Parathyroid adenoma (tissue), 2 donors: ENCODE measurements at regions not wholly inside any gene's neighbourhood (a gene's known extent, or its start where the extent isn't known, plus 50 kb on each side); places are given as distances from the start of the nearest gene placed in this dataset.

Experiments
- H2AFZ ChIP-seq: fragments of 300-600 bp; sonication (generic); one replicate; pipeline ENCODE4 v1.7.0; 2017; ENCODE audit warnings: antibody characterized with exemption, mild to moderate bottlenecking
- H3K27ac ChIP-seq: fragments of 300-600 bp; sonication (generic); one replicate; pipeline ENCODE4 v1.7.0; 2017
- H3K27me3 ChIP-seq: fragments of 300-600 bp; sonication (generic); one replicate; pipeline ENCODE4 v1.7.0; 2017; ENCODE audit warnings: low read length; ENCODE audit not compliant: control insufficient read depth, insufficient read depth
- H3K36me3 ChIP-seq: fragments of 300-600 bp; sonication (generic); one replicate; pipeline ENCODE4 v1.7.0; 2017; ENCODE audit warnings: low read length; ENCODE audit not compliant: control insufficient read depth, insufficient read depth
- H3K4me1 ChIP-seq: fragments of 300-600 bp; sonication (generic); one replicate; pipeline ENCODE4 v1.7.0; 2017; ENCODE audit warnings: control low read depth
- H3K4me2 ChIP-seq: fragments of 300-600 bp; sonication (generic); one replicate; pipeline ENCODE4 v1.7.0; 2017; ENCODE audit warnings: low read length
- H3K4me3 ChIP-seq: fragments of 300-600 bp; sonication (generic); one replicate; pipeline ENCODE4 v1.7.0; 2017; ENCODE audit warnings: low read depth, low read length
- H3K79me2 ChIP-seq: fragments of 300-600 bp; sonication (generic); one replicate; pipeline ENCODE4 v1.7.0; 2017; ENCODE audit warnings: control low read depth
- H3K9ac ChIP-seq: fragments of 300-600 bp; sonication (generic); one replicate; pipeline ENCODE4 v1.7.0; 2017; ENCODE audit warnings: mild to moderate bottlenecking
- H3K9me3 ChIP-seq: fragments of 300-600 bp; sonication (generic); one replicate; pipeline ENCODE4 v1.7.0; 2017; ENCODE audit warnings: low read length; ENCODE audit not compliant: control insufficient read depth
- CTCF ChIP-seq: fragments of 300-600 bp; sonication (generic); IDR thresholded peaks from one replicate; pipeline ENCODE4 v1.7.0; 2017; ENCODE audit warnings: antibody characterized with exemption, mild to moderate bottlenecking
- donor health status: primary hyperparathyroidism.

GRCh38 chr6:147751232-147751631 is 242.7 kb downstream of the SAMD5 start:
- Histone ChIP-seq H3K4me3 (no peak overlapping the region), H3K36me3 (no peaks in the 10 kb centered on the region), H2AFZ (no peak overlapping the region), H3K27me3 (no peaks in the 10 kb centered on the region), H3K4me1 (no peaks in the 10 kb centered on the region), H3K27ac (no peak overlapping the region), H3K9ac (no peak overlapping the region), H3K79me2 (no peaks in the 10 kb centered on the region), H3K4me2 (no peak overlapping the region), H3K9me3 (no peaks in the 10 kb centered on the region)
- no peak for TF ChIP-seq CTCF

- Histone ChIP-seq H3K9ac (no peak overlapping the region), H3K36me3 (no peaks in the 10 kb centered on the region), H2AFZ (no peak overlapping the region), H3K4me1 (no peaks in the 10 kb centered on the region), H3K4me2 (no peak overlapping the region), H3K27ac (no peak overlapping the region), H3K79me2 (no peaks in the 10 kb centered on the region), H3K4me3 (no peak overlapping the region), H3K9me3 (no peaks in the 10 kb centered on the region), H3K27me3 (no peaks in the 10 kb centered on the region)
- no peak for TF ChIP-seq CTCF
Measured at GRCh38 chr6:147752689-147753403, 244.4 kb downstream of the SAMD5 start.

- Histone ChIP-seq H2AFZ (no peak overlapping the region), H3K4me3 (no peak overlapping the region), H3K27me3 (no peaks in the 10 kb centered on the region), H3K9me3 (no peaks in the 10 kb centered on the region), H3K9ac (no peak overlapping the region), H3K79me2 (no peaks in the 10 kb centered on the region), H3K36me3 (no peaks in the 10 kb centered on the region), H3K4me2 (no peak overlapping the region), H3K27ac (no peak overlapping the region), H3K4me1 (no peaks in the 10 kb centered on the region)
- no peak for TF ChIP-seq CTCF
Measured at GRCh38 chr6:147755999-147756398, 247.5 kb downstream of the SAMD5 start.

- no peaks in the 10 kb centered on the region for H3K27me3 ChIP-seq
- H3K4me2 ChIP-seq: no peak overlapping the region
- H2AFZ ChIP-seq: no peak overlapping the region
- TF ChIP-seq CTCF: no peak
- H3K4me3 ChIP-seq: no peak overlapping the region
- H3K9ac ChIP-seq: no peak overlapping the region
- H3K27ac ChIP-seq: no peak overlapping the region
- H3K9me3 ChIP-seq: no peaks in the 10 kb centered on the region
- no peaks in the 10 kb centered on the region for H3K79me2 ChIP-seq
- H3K36me3 ChIP-seq: no peaks in the 10 kb centered on the region
- no peaks in the 10 kb centered on the region for H3K4me1 ChIP-seq
Measured at GRCh38 chr6:147756891-147757290, 248.4 kb downstream of the SAMD5 start.

- no peak for TF ChIP-seq CTCF
- H3K79me2 ChIP-seq: no peaks in the 10 kb centered on the region
Measured at GRCh38 chr6:147757291-147757690, 248.8 kb downstream of the SAMD5 start.

More at GRCh38 chr6:147757291-147757690, 248.8 kb downstream of the SAMD5 start:
- Histone ChIP-seq H3K4me1 (no peaks in the 10 kb centered on the region), H3K9me3 (no peaks in the 10 kb centered on the region), H2AFZ (no peak overlapping the region), H3K36me3 (no peaks in the 10 kb centered on the region), H3K27me3 (no peaks in the 10 kb centered on the region), H3K9ac (no peak overlapping the region), H3K4me2 (no peak overlapping the region), H3K27ac (no peak overlapping the region), H3K4me3 (no peak overlapping the region)
